DOHH2 (cell line): ENCODE measurements at regions not wholly inside any gene's neighbourhood (a gene's known extent, or its start where the extent isn't known, plus 50 kb on each side); places are given as distances from the start of the nearest gene placed in this dataset.
"Not testable (repeated sequence)": the region's sequence is repeated elsewhere in the genome, so short reads cannot be mapped to it uniquely, and the experiment has no call there.

Source experiments
- H3F3A ChIP-seq: fragments of 200-600 bp; sonication (generic), shearing (Covaris generic); 2 replicates; pipeline ENCODE4 v1.6.0; 2016; ENCODE audit warnings: antibody characterized with exemption, mild to moderate bottlenecking; ENCODE audit not compliant: control insufficient read depth, insufficient read depth
- H3K27ac ChIP-seq: fragments of 200-600 bp; sonication (generic); 2 replicates; pipeline ENCODE4 v1.5.1; 2014; ENCODE audit warnings: low read depth, mild to moderate bottlenecking, low read length, moderate library complexity
- H3K27me3 ChIP-seq: fragments of 200-600 bp; sonication (generic); 2 replicates; pipeline ENCODE4 v1.6.1; 2014; ENCODE audit warnings: mild to moderate bottlenecking, low read length, mixed read lengths; ENCODE audit not compliant: control insufficient read depth
- H3K36me3 ChIP-seq: fragments of 200-600 bp; sonication (generic); 2 replicates; pipeline ENCODE4 v1.6.1; 2014; ENCODE audit warnings: mild to moderate bottlenecking, low read length, moderate library complexity, mixed read lengths; ENCODE audit not compliant: control insufficient read depth
- H3K4me1 ChIP-seq: fragments of 200-600 bp; sonication (generic); 2 replicates; pipeline ENCODE4 v1.6.1; 2014; ENCODE audit warnings: mild to moderate bottlenecking, low read length, mixed read lengths; ENCODE audit not compliant: control insufficient read depth
- H3K4me2 ChIP-seq: fragments of 200-600 bp; sonication (generic); 2 replicates; pipeline ENCODE4 v1.6.0; 2014; ENCODE audit warnings: mild to moderate bottlenecking, low read length, moderate library complexity
- H3K4me3 ChIP-seq: fragments of 200-600 bp; sonication (generic); 2 replicates; pipeline ENCODE4 v1.5.1; 2014; ENCODE audit warnings: mild to moderate bottlenecking, low read length, mixed read lengths
- H3K79me2 ChIP-seq: fragments of 200-600 bp; sonication (generic); 2 replicates; pipeline ENCODE4 v1.6.1; 2014; ENCODE audit warnings: mild to moderate bottlenecking, low read length, mixed read lengths; ENCODE audit not compliant: control insufficient read depth
- H3K9me2 ChIP-seq: fragments of 200-600 bp; sonication (generic); replicated peaks from 2 replicates; pipeline ENCODE4 v1.6.1; 2014; ENCODE audit warnings: mild to moderate bottlenecking, low read length, mixed read lengths; ENCODE audit not compliant: control insufficient read depth
- H3K9me3 ChIP-seq: fragments of 200-600 bp; sonication (generic); 2 replicates; pipeline ENCODE4 v1.6.1; 2014; ENCODE audit warnings: antibody characterized with exemption, low read length, mixed read lengths; ENCODE audit not compliant: control insufficient read depth, insufficient read depth
- H4K20me1 ChIP-seq: fragments of 200-600 bp; sonication (generic); 2 replicates; pipeline ENCODE4 v1.6.0; 2014; ENCODE audit warnings: low read depth, mild to moderate bottlenecking, antibody characterized with exemption, low read length, moderate library complexity; ENCODE audit not compliant: control insufficient read depth, insufficient read depth
- CTCF ChIP-seq: fragments of 200-600 bp; sonication (generic); IDR thresholded peaks from one replicate; pipeline ENCODE4 v1.5.1; 2014; ENCODE audit warnings: antibody characterized with exemption, mild to moderate bottlenecking, low read depth, low read length; ENCODE audit not compliant: poor library complexity, severe bottlenecking
- EZH2phosphoT487 ChIP-seq: fragments of 200-600 bp; sonication (generic); IDR thresholded peaks from 2 replicates; pipeline ENCODE4 v1.6.1; 2017; ENCODE audit warnings: borderline replicate concordance, mild to moderate bottlenecking, antibody characterized with exemption, low read length, moderate library complexity, mixed read lengths

DNA sequence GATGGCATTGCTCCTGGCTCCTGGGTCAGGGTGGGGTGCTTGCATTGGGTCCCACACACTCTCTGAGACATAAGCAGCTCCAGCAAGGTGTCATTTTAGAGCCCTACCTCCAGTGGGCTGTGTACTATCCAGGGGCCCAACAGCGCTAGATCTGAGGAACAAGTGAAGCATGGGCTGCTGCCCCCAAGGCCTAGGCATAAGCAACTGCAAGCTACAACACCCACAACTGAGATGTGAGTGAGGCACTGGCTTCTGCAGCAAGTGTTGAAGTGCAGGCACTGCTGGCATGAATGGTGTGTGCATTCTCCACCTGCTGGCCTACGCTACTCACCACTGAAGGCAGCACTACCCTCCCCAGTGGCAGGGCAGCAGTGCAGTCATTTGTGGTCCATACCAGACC, 81.0 kb upstream of the STK39 start:
- H3K79me2 ChIP-seq: no peaks in the 10 kb centered on the region
- H3K4me1 ChIP-seq: no peaks in the 10 kb centered on the region
- no peaks in the 10 kb centered on the region for H4K20me1 ChIP-seq
- no peak overlapping the region for H3K4me3 ChIP-seq
- H3K27ac ChIP-seq: no peak overlapping the region
- no peak overlapping the region for H3K4me2 ChIP-seq
- H3K27me3 ChIP-seq: no peaks in the 10 kb centered on the region
- peaks cover 6% of the 10 kb centered on the region for H3K9me3 ChIP-seq
- H3F3A ChIP-seq: no peaks in the 10 kb centered on the region
- no peaks in the 10 kb centered on the region for H3K9me2 ChIP-seq
- no peak for TF ChIP-seq EZH2phosphoT487
- TF ChIP-seq CTCF: no peak
- no peaks in the 10 kb centered on the region for H3K36me3 ChIP-seq

DNA sequence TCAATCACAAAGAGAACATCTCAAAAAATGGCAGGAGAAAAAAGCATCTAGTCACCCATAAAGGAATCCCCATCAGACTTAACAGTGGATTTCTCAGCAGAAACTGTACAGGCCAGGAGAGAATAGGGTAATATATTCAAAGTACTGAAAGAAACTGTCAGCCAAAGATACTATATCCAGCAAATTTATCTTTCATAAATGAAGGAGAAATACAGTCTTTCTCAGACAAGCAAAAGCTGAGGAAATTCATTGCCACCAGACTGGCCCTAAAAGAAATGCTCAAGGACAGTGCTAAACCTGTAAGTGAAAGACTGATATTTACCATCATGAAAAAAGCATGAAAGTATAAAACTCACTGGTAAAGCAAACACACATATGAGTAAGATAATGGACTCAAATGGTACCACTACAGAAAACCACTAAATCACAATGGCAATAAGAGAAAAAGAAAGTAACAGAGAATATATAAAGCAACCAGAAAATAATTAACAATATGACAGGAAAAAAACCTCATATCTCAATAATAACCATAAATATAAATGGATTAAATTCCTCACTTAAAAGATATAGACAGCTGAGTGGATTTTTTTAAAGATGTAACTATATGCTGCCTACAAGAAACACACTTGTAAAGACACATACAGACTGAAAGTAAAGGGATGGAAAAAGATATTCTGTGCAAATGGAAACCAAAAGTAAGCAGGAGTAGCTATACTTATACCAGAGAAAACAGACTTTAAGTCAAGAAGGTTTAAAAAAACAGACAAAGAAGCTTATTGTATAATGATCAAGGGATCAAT, 83.4 kb upstream of the STK39 start:
- Histone ChIP-seq H3K27ac (no peak overlapping the region), H3K9me2 (no peaks in the 10 kb centered on the region), H3K4me1 (no peaks in the 10 kb centered on the region), H3K79me2 (no peaks in the 10 kb centered on the region), H3K36me3 (no peaks in the 10 kb centered on the region), H3K4me3 (no peak overlapping the region), H3K9me3 (peaks cover 6% of the 10 kb centered on the region), H3K4me2 (no peak overlapping the region), H4K20me1 (no peaks in the 10 kb centered on the region), H3K27me3 (no peaks in the 10 kb centered on the region), H3F3A (no peaks in the 10 kb centered on the region)
- TF ChIP-seq EZH2phosphoT487 (no peak), CTCF (no peak)

- not testable (repeated sequence) for H3F3A ChIP-seq, H3K27me3 ChIP-seq, H3K9me2 ChIP-seq, H3K4me3 ChIP-seq, H3K36me3 ChIP-seq, H3K27ac ChIP-seq, H3K4me1 ChIP-seq, H3K79me2 ChIP-seq, H4K20me1 ChIP-seq, H3K9me3 ChIP-seq, H3K4me2 ChIP-seq
Measured at GRCh38 chr2:168335254-168335653, 87.9 kb upstream of the STK39 start.

GRCh38 chr2:168336786-168337388, 89.5 kb upstream of the STK39 start:
- TF ChIP-seq CTCF (peak; percentile 54), EZH2phosphoT487 (no peak)

More at GRCh38 chr2:168336786-168337388, 89.5 kb upstream of the STK39 start:
- Histone ChIP-seq H3K9me2 (no peaks in the 10 kb centered on the region), H3K9me3 (no peaks in the 10 kb centered on the region), H3K27ac (no peak overlapping the region), H3K4me1 (no peaks in the 10 kb centered on the region), H3K36me3 (no peaks in the 10 kb centered on the region), H3K4me3 (no peak overlapping the region), H3K27me3 (peaks cover 11% of the 10 kb centered on the region), H3F3A (no peaks in the 10 kb centered on the region), H3K4me2 (no peak overlapping the region), H4K20me1 (no peaks in the 10 kb centered on the region), H3K79me2 (no peaks in the 10 kb centered on the region)
